GM13977 (cell line): ENCODE measurements at regions not wholly inside any gene's neighbourhood (a gene's known extent, or its start where the extent isn't known, plus 50 kb on each side); places are given as distances from the start of the nearest gene placed in this dataset.

Experiments used
- DNase-seq: peaks from one replicate; pipeline ENCODE4 v3.0.0; 2012; ENCODE audit warnings: low spot score
- in situ Hi-C: fragments of 300-500 bp; cut with MboI; formaldehyde crosslinking; loops from one replicate; pipeline ENCODE4 v1.12.0; 2022; ENCODE audit warnings: low sequenced_read_pairs, low pct_unique_long_range_greater_than_20kb, mixed read lengths, inconsistent platforms; ENCODE audit not compliant: unreplicated experiment
- TF ChIP-seq, protein P1 (sequence below): IDR thresholded peaks from 2 replicates; pipeline ENCODE4 v1.5.1; 2012; ENCODE audit warnings: mild to moderate bottlenecking, control low read depth; ENCODE audit not compliant: insufficient read depth; ENCODE audit errors: extremely low read depth, missing control alignments

DNA sequence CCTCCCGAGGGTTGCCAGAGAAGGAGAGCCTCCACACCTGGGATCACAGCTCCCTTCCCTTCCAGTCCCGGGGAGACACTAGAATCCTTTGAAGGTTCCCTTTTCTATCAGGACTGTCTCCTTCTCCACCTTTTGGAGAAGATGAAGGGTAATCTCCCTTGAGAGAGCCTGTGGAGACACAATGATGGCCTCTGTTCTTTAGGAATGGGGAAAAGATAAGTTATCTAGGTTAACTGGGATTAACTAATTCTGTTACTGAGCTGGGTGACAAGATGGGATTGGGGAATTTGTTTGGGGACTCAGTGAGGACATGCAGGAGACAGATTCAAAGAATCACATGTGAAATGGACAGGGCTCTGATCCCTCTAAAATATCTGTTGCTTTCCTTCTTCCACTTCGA is 181.1 kb upstream of the BMPER start:
- DNase-seq = no peak
- in situ Hi-C loops = no loop called here
- TF ChIP-seq, protein P1, sequence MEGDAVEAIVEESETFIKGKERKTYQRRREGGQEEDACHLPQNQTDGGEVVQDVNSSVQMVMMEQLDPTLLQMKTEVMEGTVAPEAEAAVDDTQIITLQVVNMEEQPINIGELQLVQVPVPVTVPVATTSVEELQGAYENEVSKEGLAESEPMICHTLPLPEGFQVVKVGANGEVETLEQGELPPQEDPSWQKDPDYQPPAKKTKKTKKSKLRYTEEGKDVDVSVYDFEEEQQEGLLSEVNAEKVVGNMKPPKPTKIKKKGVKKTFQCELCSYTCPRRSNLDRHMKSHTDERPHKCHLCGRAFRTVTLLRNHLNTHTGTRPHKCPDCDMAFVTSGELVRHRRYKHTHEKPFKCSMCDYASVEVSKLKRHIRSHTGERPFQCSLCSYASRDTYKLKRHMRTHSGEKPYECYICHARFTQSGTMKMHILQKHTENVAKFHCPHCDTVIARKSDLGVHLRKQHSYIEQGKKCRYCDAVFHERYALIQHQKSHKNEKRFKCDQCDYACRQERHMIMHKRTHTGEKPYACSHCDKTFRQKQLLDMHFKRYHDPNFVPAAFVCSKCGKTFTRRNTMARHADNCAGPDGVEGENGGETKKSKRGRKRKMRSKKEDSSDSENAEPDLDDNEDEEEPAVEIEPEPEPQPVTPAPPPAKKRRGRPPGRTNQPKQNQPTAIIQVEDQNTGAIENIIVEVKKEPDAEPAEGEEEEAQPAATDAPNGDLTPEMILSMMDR = no peak

- in situ Hi-C loops = no loop called here
- no peak for DNase-seq
- TF ChIP-seq, protein P1 = no peak
These were observed 180.0 kb upstream of the BMPER start for GRCh38 chr7:33725111-33726025.

DNA sequence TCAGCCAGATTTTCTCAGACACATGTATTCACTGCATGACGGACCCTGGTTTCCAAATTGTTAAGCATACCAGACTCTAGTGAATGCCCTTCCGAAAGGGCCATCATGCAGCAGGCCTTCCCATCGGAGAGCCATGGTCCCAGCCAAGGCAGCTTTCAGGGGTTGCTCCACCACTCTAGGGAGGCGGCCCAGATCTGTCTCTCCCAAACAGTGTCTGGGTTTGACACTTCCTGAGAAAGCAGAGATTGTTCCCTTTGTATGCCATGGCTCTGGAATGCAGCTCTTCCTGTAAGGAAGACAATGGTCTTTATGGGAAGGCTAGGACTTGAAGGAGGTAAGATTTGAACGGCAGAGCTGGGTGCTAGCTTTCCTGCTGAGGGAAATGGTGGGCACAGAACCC is 178.8 kb upstream of the BMPER start:
- no peak for DNase-seq
- TF ChIP-seq, protein P1 = no peak
- in situ Hi-C loops = no loop called here

DNA sequence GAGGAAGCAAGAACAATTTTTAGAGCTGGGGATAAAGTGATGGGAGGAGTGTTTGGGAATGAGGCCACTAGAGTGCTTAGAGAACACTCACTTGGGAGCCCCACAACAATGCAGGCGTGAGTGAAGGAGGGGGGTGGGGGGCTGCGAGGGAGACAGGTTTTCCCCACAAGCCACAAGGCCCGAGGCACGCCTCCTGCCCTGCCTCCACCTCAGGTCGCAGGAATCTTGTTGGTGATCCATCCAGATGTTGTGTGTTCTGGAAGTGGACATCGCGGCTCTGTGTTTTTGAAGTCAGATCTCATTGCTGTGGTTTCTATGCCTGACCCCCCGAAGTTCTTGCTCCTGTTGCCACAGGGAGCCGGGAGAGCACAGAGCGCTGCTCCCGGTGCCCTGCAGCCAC is 178.0 kb upstream of the BMPER start:
- TF ChIP-seq, protein P1 = no peak
- in situ Hi-C loops = no loop called here
- DNase-seq = no peak

DNA sequence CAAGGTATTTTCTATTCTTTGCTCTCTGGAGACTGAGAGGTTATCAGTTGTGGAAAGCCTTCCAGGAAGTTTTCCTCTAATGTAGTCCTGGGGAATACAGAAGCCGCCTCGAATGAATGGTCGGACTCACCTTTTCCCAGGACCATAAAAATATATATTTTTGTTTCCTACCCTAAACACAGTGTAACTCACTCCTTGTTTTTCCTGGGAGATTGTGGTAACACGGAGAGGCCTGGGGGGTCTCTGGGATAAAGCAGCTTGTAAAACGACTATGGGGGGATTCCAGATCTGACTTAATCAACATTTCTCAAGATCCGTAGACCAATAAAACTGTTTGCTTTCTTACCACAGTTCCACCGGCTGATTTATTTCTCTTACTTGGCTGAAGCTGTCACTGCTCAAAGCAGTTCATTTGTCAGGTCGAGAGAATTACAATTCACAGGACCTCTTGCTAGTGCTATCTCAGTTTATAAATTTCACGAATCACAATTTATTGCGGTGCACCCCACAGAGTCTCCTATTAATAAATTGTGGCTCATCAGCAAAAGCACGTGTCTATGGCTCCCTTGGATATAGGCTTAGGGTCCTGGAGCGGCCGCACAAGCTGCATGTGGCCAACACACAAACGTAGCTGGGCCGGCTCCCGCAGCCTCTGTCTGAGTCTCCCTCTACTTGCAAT is 176.3 kb upstream of the BMPER start:
- no peak for DNase-seq
- in situ Hi-C loops = no loop called here
- TF ChIP-seq, protein P1 = no peak

DNA sequence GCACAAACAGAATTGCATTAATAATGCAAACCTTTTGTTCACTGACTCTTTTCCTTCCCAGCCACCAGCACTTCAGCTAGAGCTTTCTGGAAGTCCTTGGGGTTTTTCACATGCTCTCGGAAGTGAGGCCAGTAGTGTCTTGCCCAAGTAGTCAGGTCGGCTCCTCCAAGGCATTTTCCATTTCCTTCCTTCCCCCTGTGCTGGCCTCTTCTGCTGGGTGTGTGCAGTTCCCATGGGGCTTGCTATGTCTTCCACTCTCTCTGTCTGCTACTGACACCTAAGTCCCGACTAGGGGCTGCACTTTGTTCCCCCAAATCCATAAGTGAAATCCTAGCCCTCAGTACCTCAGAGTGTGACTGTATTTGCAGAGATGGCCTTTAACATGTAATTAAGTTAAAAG is 175.6 kb upstream of the BMPER start:
- TF ChIP-seq, protein P1 = no peak
- in situ Hi-C loops = no loop called here
- no peak for DNase-seq
